Occipital lobe (tissue), 2 donors: ENCODE measurements at regions not wholly inside any gene's neighbourhood (a gene's known extent, or its start where the extent isn't known, plus 50 kb on each side); places are given as distances from the start of the nearest gene placed in this dataset. TPM values are rescaled to one million over a fixed set of nuclear protein-coding genes. Genes with fewer than 3 reads are reported as not detected.
"Not testable (repeated sequence)": the region's sequence is repeated elsewhere in the genome, so short reads cannot be mapped to it uniquely, and the experiment has no call there.

Source experiments
- DNase-seq: peaks from one replicate; lab custom pipeline; 2025; lab: John Stamatoyannopoulos, UW
- small RNA-seq: library from RNA; depleted of rRNA; stranded (forward); fragments of <200 nt; gene quantifications from one replicate; pipeline ENCODE3, GENCODE V24; 2014

GRCh38 chr20:30660982-30661381 lies 596.5 kb upstream of the DEFB115 start:
- not testable (repeated sequence) for DNase-seq

GRCh38 chr20:30668418-30668817 lies 589.0 kb upstream of the DEFB115 start:
- not testable (repeated sequence) for DNase-seq

- not testable (repeated sequence) for DNase-seq
These were observed 588.0 kb upstream of the DEFB115 start for GRCh38 chr20:30669330-30670029.

GRCh38 chr20:30671120-30671519 lies 586.3 kb upstream of the DEFB115 start:
- DNase-seq, result not testable (repeated sequence)

GRCh38 chr20:30675988-30676564 lies 581.4 kb upstream of the DEFB115 start:
- not testable (repeated sequence) for DNase-seq

- DNase-seq, result not testable (repeated sequence)
These were observed 575.2 kb upstream of the DEFB115 start for GRCh38 chr20:30682236-30682635.

- not testable (repeated sequence) for DNase-seq
These were observed 544.6 kb upstream of the DEFB115 start for GRCh38 chr20:30712861-30713260.

- DNase-seq, result not testable (repeated sequence)
These were observed 537.9 kb upstream of the DEFB115 start for GRCh38 chr20:30719415-30720199.

- not testable (repeated sequence) for DNase-seq
These were observed 534.0 kb upstream of the DEFB115 start for GRCh38 chr20:30723511-30723910.

- DNase-seq, result peak; percentile 12
These were observed 533.4 kb upstream of the DEFB115 start for GRCh38 chr20:30723934-30724687.

- not testable (repeated sequence) for DNase-seq
These were observed 532.8 kb upstream of the DEFB115 start for GRCh38 chr20:30724688-30725074.

GRCh38 chr20:30725188-30725587 lies 532.3 kb upstream of the DEFB115 start:
- not testable (repeated sequence) for DNase-seq

- not testable (repeated sequence) for DNase-seq
These were observed 529.1 kb upstream of the DEFB115 start for GRCh38 chr20:30728271-30728885.

Small RNA genes in the stretch of these regions (small RNA-seq; reads per million reads assigned to genes)
- not detected for gene RF00002
- not detected for gene RF00026
